HFF-Myc (cell line): ENCODE measurements at regions not wholly inside any gene's neighbourhood (a gene's known extent, or its start where the extent isn't known, plus 50 kb on each side); places are given as distances from the start of the nearest gene placed in this dataset.

Experiments used
- DNase-seq: peaks from one replicate; pipeline ENCODE4 v3.0.0-alpha.2; 2011; ENCODE audit warnings: low read depth; ENCODE audit errors: extremely low read depth
- H3K4me3 ChIP-seq: replicated peaks from 2 replicates; pipeline ENCODE4 v1.5.1; 2011; ENCODE audit warnings: low read depth, mild to moderate bottlenecking, control low read depth, low read length
- TF ChIP-seq, protein P1 (sequence below): IDR thresholded peaks from 2 replicates; pipeline ENCODE4 v1.5.1; 2012; ENCODE audit warnings: mild to moderate bottlenecking, low read depth, low read length, control low read depth; ENCODE audit errors: missing control alignments

DNA sequence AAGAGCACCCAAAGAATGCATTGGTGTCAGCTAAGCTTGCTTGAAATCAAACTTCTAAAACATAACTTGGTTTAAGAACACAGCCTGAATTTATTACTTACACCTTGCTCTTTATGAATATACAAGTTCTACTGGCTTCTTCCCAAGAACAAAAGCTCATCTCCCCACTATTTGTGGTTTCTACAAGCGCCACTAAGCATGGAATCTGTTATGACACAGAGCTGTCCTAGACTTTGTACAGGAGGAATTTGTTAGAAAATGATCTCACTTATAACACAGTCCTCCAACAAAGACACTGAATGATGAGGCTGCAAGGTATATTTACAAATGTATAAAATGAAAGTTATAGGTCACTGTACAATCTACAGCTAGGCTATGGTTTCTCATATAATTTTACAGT lies 452.1 kb downstream of the BCAT1 start:
- H3K4me3 ChIP-seq: no peak overlapping the region
- DNase-seq: no peak
- TF ChIP-seq, protein P1, sequence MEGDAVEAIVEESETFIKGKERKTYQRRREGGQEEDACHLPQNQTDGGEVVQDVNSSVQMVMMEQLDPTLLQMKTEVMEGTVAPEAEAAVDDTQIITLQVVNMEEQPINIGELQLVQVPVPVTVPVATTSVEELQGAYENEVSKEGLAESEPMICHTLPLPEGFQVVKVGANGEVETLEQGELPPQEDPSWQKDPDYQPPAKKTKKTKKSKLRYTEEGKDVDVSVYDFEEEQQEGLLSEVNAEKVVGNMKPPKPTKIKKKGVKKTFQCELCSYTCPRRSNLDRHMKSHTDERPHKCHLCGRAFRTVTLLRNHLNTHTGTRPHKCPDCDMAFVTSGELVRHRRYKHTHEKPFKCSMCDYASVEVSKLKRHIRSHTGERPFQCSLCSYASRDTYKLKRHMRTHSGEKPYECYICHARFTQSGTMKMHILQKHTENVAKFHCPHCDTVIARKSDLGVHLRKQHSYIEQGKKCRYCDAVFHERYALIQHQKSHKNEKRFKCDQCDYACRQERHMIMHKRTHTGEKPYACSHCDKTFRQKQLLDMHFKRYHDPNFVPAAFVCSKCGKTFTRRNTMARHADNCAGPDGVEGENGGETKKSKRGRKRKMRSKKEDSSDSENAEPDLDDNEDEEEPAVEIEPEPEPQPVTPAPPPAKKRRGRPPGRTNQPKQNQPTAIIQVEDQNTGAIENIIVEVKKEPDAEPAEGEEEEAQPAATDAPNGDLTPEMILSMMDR: no peak

DNA sequence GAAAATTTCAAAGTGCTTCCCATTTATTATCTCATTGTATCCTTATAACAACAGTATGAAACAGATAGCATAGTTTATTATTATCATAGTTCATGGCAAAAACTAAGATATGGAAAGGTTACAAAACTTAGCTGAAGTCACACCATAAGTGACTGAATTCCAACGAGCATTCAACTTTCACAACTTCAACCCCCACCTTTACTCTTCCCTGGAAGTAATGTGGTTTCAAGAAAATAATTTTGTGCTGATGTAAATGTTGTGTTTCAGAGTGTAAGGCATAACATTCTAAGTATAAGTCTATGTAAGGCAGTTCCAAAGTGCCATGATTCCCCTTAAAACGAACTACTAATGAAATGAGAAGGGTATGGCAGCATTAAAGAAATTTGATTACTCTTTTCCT lies 454.5 kb downstream of the BCAT1 start:
- no peak for DNase-seq
- no peak overlapping the region for H3K4me3 ChIP-seq
- TF ChIP-seq, protein P1: no peak

DNA sequence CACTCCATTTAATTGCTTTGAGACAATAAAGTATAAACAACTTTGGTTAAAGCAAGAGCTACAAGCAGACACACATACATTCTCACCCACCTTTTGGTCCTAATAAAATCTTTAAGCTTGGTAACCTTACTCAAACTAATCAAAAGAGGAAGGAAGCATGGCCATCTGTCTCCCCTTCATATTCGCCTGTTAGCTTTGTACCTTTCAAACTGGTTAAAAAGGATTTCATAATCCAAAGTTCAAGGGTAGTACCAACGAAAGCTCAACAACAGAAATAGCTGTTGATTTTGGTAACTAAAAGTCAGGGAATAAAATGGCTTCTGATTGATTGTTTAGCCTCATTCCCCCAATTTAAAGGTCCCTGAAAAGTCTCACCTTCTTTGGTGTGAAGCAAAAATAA lies 456.9 kb downstream of the BCAT1 start:
- no peak overlapping the region for H3K4me3 ChIP-seq
- TF ChIP-seq, protein P1: no peak
- DNase-seq: no peak

DNA sequence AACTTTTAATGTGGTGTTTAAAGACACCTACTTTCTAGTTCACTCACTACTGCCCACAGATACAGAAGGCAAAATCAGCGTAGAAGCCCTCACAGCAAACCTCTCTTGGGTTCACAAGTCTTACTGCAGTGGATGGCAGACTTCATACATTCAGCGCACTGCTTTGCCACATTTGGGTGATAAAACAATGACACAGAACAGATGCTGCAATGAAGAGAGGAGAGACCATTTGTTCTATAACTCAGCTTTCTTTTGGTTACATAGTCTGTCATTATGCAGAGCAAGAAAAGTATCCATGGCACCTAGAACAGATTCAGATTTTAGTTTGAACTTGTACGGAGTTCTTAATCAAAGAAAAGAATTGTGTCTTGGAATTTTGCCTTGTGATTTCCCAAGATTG lies 459.0 kb downstream of the BCAT1 start:
- H3K4me3 ChIP-seq: no peak overlapping the region
- DNase-seq: no peak
- TF ChIP-seq, protein P1: no peak

DNA sequence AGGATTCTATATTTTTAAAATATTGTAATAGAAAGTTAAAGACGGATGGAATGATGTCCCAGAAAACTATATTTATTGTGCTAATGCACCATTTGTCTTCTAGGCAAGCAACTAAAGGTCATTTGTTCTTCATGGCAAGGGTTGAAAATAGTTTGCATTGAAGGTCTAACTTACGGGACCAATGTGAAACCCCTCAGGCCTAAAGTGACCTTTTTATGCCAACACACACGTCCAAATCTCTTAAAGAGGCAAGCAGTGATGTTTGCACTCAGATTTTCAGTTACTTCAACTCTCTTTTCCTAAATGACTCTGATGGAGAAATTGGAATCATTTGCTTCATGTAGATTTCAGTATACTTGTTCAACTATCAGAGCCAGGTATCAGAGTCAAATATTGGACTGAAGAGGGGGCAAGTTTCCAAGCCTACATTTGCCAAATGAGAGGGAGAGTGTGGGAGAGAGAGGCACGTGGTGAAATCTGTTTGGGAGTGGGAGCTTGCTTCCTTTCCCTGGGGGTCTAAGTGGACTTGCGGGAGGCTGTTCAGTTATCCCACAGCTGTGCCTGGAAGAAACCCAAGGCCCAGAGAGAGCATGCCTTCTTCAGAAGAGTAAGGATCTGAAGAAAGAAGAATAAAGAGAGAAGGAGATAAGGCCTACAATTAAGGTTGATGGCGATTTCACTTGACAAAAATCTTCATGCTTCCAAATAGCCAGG lies 459.8 kb downstream of the BCAT1 start:
- DNase-seq: no peak

DNA sequence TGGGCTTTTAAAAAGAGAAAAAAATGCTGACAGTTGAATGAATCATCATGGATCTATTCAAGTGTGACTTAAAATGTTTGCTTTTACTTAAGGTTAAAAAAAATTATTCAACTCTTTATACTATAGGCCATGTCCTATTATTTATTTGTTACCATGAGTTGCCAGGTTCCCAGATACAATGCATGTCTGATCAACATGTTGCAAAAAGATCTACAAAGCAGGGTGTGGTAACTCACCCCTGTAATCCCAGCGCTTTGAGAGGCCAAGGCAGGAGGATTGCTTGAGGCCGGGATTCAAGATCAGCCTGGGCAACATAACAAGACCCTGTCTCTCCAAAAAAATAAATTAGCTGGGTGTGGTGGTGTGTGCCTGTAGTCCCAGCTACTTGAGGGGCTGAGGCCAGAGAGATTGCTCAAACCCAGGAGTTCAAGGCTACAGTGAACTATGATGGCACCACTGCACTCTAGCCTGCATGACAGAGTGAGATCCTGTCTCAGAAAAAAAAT lies 460.8 kb downstream of the BCAT1 start:
- no peak overlapping the region for H3K4me3 ChIP-seq
- DNase-seq: no peak
- TF ChIP-seq, protein P1: no peak

More for the DNA sequence above, 459.8 kb downstream of the BCAT1 start:
- H3K4me3 ChIP-seq: no peak overlapping the region
- TF ChIP-seq, protein P1: no peak

DNA sequence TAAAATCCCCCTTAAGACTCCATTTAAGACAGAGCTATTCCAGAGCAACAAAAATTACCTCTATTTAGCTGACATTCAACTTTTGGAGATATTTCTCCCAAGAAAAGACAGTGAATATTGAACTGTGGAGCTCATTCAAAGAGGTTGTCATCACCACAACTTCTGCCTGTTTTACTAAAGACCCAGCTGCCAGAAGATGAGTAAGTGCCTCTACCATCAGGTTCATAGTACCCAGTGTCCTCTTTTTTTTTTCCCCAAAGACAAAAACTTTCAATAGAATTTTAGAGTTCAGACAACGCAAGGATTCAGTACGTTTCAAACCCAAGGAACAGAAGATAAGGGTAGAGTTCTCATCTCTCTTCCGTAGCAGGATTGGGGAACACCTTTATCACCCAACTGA lies 461.3 kb downstream of the BCAT1 start:
- no peak overlapping the region for H3K4me3 ChIP-seq
- no peak for DNase-seq
- TF ChIP-seq, protein P1: no peak
